ENCODE measurements at regions not wholly inside any gene's neighbourhood (a gene's known extent, or its start where the extent isn't known, plus 50 kb on each side); places are given as distances from the start of the nearest gene placed in this dataset.
A peak's percentile ranks its signal among the peaks of the same experiment; 100 is the strongest.

GRCh38 chr2:41598161-41598894 lies 449.5 kb upstream of the PKDCC start:
- peaks cover 6% of the 10 kb centered on the region for H3K4me1 ChIP-seq (ENCODE audit: insufficient read depth, poor library complexity, severe bottlenecking)
- H3K9me3 ChIP-seq (ENCODE audit: severe bottlenecking) = no peaks in the 10 kb centered on the region
- no peak for DNase-seq (ENCODE audit: low spot score)
- no peaks in the 10 kb centered on the region for H3K36me3 ChIP-seq (ENCODE audit: low read depth)
- H3K27me3 ChIP-seq (ENCODE audit: insufficient read depth, poor library complexity, severe bottlenecking) = no peaks in the 10 kb centered on the region
- no peak for TF ChIP-seq CTCF (IDR thresholded peaks at IDR 0.05; ENCODE audit: poor library complexity, severe bottlenecking)
- H3K27ac ChIP-seq (ENCODE audit: poor library complexity, severe bottlenecking) = peak overlapping the region; percentile 27
- peak; percentile 61; the same call in 2 of the 3 replicates for ATAC-seq (ENCODE audit: low read depth)
- H3K4me3 ChIP-seq (ENCODE audit: severe bottlenecking) = no peak overlapping the region

- H3K27me3 ChIP-seq (ENCODE audit: insufficient read depth, poor library complexity, severe bottlenecking) = no peaks in the 10 kb centered on the region
- H3K9me3 ChIP-seq (ENCODE audit: severe bottlenecking) = no peaks in the 10 kb centered on the region
- no peak for DNase-seq (ENCODE audit: low spot score)
- H3K36me3 ChIP-seq (ENCODE audit: low read depth) = no peaks in the 10 kb centered on the region
- no peak overlapping the region for H3K4me3 ChIP-seq (ENCODE audit: severe bottlenecking)
- no peak for ATAC-seq (ENCODE audit: low read depth)
- H3K27ac ChIP-seq (ENCODE audit: poor library complexity, severe bottlenecking) = no peak overlapping the region
- TF ChIP-seq CTCF (IDR thresholded peaks at IDR 0.05; ENCODE audit: poor library complexity, severe bottlenecking) = no peak
- H3K4me1 ChIP-seq (ENCODE audit: insufficient read depth, poor library complexity, severe bottlenecking) = peaks cover 6% of the 10 kb centered on the region
These were observed 447.4 kb upstream of the PKDCC start for GRCh38 chr2:41600460-41600859.

DNA sequence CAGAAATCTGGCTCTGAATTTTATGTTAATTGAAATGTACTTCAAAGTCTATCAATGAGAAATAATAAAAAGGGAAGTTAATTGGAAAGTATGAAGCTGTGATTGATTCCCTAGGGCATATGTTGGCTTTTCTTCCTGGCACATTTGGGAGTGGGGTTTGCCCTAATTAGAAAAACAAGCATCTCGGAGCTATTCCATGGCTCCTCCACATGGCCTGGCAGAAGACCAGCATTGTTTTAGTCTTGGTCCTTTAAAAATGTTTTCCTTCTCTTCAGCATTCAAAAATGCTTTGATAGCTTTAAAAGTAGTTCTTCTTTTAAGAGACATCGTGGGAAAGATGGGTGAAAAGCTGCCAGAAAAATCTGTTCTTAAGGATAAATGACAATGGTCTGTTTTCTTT lies 445.5 kb upstream of the PKDCC start:
- no peak for DNase-seq (ENCODE audit: low spot score)
- H3K4me3 ChIP-seq (ENCODE audit: severe bottlenecking) = no peak overlapping the region
- H3K9me3 ChIP-seq (ENCODE audit: severe bottlenecking) = no peaks in the 10 kb centered on the region
- peaks cover 6% of the 10 kb centered on the region for H3K4me1 ChIP-seq (ENCODE audit: insufficient read depth, poor library complexity, severe bottlenecking)
- TF ChIP-seq CTCF (IDR thresholded peaks at IDR 0.05; ENCODE audit: poor library complexity, severe bottlenecking) = no peak
- no peaks in the 10 kb centered on the region for H3K36me3 ChIP-seq (ENCODE audit: low read depth)
- H3K27ac ChIP-seq (ENCODE audit: poor library complexity, severe bottlenecking) = no peak overlapping the region
- ATAC-seq (ENCODE audit: low read depth) = no peak
- no peaks in the 10 kb centered on the region for H3K27me3 ChIP-seq (ENCODE audit: insufficient read depth, poor library complexity, severe bottlenecking)

DNA sequence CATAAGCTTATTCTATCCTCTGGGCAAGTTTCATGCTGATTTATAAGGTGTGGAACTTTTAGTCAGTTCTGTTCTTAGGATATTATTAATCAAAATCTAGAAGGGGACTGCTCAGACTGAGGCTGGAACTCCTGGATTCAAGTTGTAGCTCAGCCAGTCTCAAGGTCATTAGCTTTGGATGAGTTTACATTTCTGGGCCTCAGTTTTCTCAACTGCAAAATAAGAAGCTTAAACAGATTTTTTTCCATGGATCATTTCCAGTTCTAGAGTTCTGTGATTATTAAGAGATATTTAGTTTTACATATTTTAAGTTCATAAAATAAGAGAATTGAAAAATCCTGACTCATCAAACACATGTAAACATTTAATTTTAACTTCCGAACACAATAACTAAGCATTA lies 442.5 kb upstream of the PKDCC start:
- no peak for DNase-seq (ENCODE audit: low spot score)
- H3K36me3 ChIP-seq (ENCODE audit: low read depth) = no peaks in the 10 kb centered on the region
- no peak overlapping the region for H3K4me3 ChIP-seq (ENCODE audit: severe bottlenecking)
- H3K27ac ChIP-seq (ENCODE audit: poor library complexity, severe bottlenecking) = no peak overlapping the region
- peaks cover 3% of the 10 kb centered on the region for H3K27me3 ChIP-seq (ENCODE audit: insufficient read depth, poor library complexity, severe bottlenecking)
- no peak for TF ChIP-seq CTCF (IDR thresholded peaks at IDR 0.05; ENCODE audit: poor library complexity, severe bottlenecking)
- no peak for ATAC-seq (ENCODE audit: low read depth)
- no peaks in the 10 kb centered on the region for H3K4me1 ChIP-seq (ENCODE audit: insufficient read depth, poor library complexity, severe bottlenecking)
- no peaks in the 10 kb centered on the region for H3K9me3 ChIP-seq (ENCODE audit: severe bottlenecking)

- no peak for DNase-seq (ENCODE audit: low spot score)
- Histone ChIP-seq H3K27ac (ENCODE audit: poor library complexity, severe bottlenecking) (no peak overlapping the region), H3K4me1 (ENCODE audit: insufficient read depth, poor library complexity, severe bottlenecking) (no peaks in the 10 kb centered on the region), H3K4me3 (ENCODE audit: severe bottlenecking) (no peak overlapping the region), H3K9me3 (ENCODE audit: severe bottlenecking) (no peaks in the 10 kb centered on the region), H3K27me3 (ENCODE audit: insufficient read depth, poor library complexity, severe bottlenecking) (peaks cover 3% of the 10 kb centered on the region), H3K36me3 (ENCODE audit: low read depth) (no peaks in the 10 kb centered on the region)
- TF ChIP-seq CTCF (IDR thresholded peaks at IDR 0.05; ENCODE audit: poor library complexity, severe bottlenecking) = no peak
- ATAC-seq (ENCODE audit: low read depth) = no peak
These were observed 441.9 kb upstream of the PKDCC start for GRCh38 chr2:41605914-41606313.

Measured in RWPE2 (cell line).